ENCODE measurements at regions not wholly inside any gene's neighbourhood (a gene's known extent, or its start where the extent isn't known, plus 50 kb on each side); places are given as distances from the start of the nearest gene placed in this dataset.

DNA sequence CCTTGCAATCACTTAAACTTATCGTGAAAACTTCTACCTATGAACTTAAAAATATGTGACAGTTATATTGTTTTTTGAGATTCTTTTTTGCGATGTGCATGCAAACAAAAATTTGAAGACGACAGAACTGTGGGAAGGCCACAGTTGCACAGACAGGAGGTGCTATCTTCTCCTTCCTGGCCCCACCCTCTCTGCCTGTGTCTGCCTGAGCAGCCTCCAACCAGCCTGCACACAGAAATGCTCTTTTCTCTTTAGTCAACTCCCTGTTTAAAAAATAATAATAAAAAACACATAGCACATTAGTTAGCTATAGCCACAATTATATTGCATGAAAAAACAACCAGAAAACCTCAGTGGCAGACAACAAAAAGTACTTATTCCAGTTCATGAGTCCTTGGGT, 212.2 kb downstream of the ZNF621 start:
- Histone ChIP-seq H2AFZ (no peak overlapping the region), H3K4me2 (ENCODE audit: unreplicated experiment) (no peak overlapping the region), H3K27ac (no peak overlapping the region), H3K27me3 (replicated peaks; ENCODE audit: insufficient read depth) (no peaks in the 10 kb centered on the region), H4K20me1 (ENCODE audit: insufficient read depth) (no peaks in the 10 kb centered on the region), H3K36me3 (ENCODE audit: low read depth) (no peaks in the 10 kb centered on the region), H3K79me2 (ENCODE audit: insufficient read depth) (no peaks in the 10 kb centered on the region), H3K9me3 (ENCODE audit: low read depth) (no peaks in the 10 kb centered on the region), H3K9me2 (ENCODE audit: insufficient read depth) (no peaks in the 10 kb centered on the region), H3K4me1 (ENCODE audit: insufficient read depth) (no peaks in the 10 kb centered on the region), H3K9ac (no peak overlapping the region), H3F3A (ENCODE audit: insufficient read depth) (no peaks in the 10 kb centered on the region), H3K4me3 (no peak overlapping the region)
- WGBS, 2 experiments (ENCODE audit: low coverage in 1 of 2, low lambda C conversion rate in 2 of 2, missing lambda C conversion rate in 2 of 2), result 33 to 51% methylated on average over 3 of the region's 3 CpGs
- in situ Hi-C loops (cut with MboI), result no loop called here
- no peak for DNase-seq
- no peak for TF ChIP-seq EZH2 (IDR thresholded peaks at IDR 0.05; ENCODE audit: insufficient read depth, poor library complexity, severe bottlenecking)
- TF ChIP-seq EZH2phosphoT487 (IDR thresholded peaks at IDR 0.05; ENCODE audit: insufficient read depth, low read depth), result no peak

DNA sequence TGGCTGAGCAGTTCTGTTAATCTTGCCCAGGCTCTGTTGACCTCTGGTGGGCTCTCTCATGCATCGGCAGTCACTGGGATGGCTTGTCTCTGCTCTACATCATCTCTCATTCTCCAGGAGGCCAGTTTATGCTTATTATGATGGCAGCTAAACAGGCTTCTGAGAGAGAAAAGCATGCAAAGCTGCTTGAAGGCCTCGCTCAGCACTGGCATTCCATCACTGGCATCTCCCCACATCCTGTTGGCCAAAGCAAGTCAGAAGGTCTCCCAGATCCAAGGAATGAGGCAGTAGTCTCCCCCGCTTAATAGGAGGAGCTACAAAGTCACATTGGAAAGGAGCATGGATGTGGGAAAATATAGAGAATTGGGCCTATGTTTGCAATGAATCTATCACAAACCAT, 212.6 kb downstream of the ZNF621 start:
- 63 to 65% methylated on average over 3 of the region's 3 CpGs for WGBS, 2 experiments (ENCODE audit: low coverage in 1 of 2, low lambda C conversion rate in 2 of 2, missing lambda C conversion rate in 2 of 2)

DNA sequence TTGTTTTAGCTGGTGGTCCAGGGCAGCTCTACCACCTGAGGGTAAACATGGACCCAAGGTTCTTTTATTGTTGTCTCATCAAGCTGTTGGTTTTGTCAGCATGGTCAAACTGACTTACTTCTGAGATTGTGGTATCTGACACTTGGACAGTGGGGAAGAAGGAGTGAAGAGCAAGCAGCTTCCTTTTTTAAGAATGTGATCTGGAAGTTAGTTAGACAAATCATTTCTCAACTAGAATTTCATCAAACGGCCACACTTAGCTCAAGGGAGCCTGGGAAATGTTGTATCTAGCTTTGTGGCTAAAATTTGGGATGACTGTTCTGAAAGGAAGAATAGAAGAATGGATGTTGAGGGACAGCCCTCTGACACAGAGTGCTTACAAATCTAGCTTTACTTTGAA, 215.2 kb downstream of the ZNF621 start:
- TF ChIP-seq EZH2phosphoT487 (IDR thresholded peaks at IDR 0.05; ENCODE audit: insufficient read depth, low read depth) (no peak), EZH2 (IDR thresholded peaks at IDR 0.05; ENCODE audit: insufficient read depth, poor library complexity, severe bottlenecking) (no peak)
- Histone ChIP-seq H3K9me3 (ENCODE audit: low read depth) (no peaks in the 10 kb centered on the region), H3K9ac (no peak overlapping the region), H3K4me1 (ENCODE audit: insufficient read depth) (no peaks in the 10 kb centered on the region), H3K4me2 (ENCODE audit: unreplicated experiment) (no peak overlapping the region), H3K9me2 (ENCODE audit: insufficient read depth) (no peaks in the 10 kb centered on the region), H3K27me3 (replicated peaks; ENCODE audit: insufficient read depth) (no peaks in the 10 kb centered on the region), H3K27ac (no peak overlapping the region), H3K4me3 (no peak overlapping the region), H3F3A (ENCODE audit: insufficient read depth) (no peaks in the 10 kb centered on the region), H4K20me1 (ENCODE audit: insufficient read depth) (no peaks in the 10 kb centered on the region), H2AFZ (no peak overlapping the region), H3K36me3 (ENCODE audit: low read depth) (no peaks in the 10 kb centered on the region), H3K79me2 (ENCODE audit: insufficient read depth) (no peaks in the 10 kb centered on the region)
- in situ Hi-C loops (cut with MboI), result no loop called here
- WGBS, 2 experiments (ENCODE audit: low coverage in 1 of 2, low lambda C conversion rate in 2 of 2, missing lambda C conversion rate in 2 of 2), result 4 to 19% methylated on average over 1 of the region's 1 CpG
- no peak for DNase-seq

More for the DNA sequence above, 212.6 kb downstream of the ZNF621 start:
- H3K9ac ChIP-seq, result no peak overlapping the region
- DNase-seq, result no peak
- no peaks in the 10 kb centered on the region for H3K9me3 ChIP-seq (ENCODE audit: low read depth)
- no peak overlapping the region for H3K27ac ChIP-seq
- in situ Hi-C loops (cut with MboI), result no loop called here
- no peak overlapping the region for H2AFZ ChIP-seq
- H3K27me3 ChIP-seq (replicated peaks; ENCODE audit: insufficient read depth), result no peaks in the 10 kb centered on the region
- TF ChIP-seq EZH2phosphoT487 (IDR thresholded peaks at IDR 0.05; ENCODE audit: insufficient read depth, low read depth) (no peak), EZH2 (IDR thresholded peaks at IDR 0.05; ENCODE audit: insufficient read depth, poor library complexity, severe bottlenecking) (no peak)
- no peaks in the 10 kb centered on the region for H3K9me2 ChIP-seq (ENCODE audit: insufficient read depth)
- H4K20me1 ChIP-seq (ENCODE audit: insufficient read depth), result no peaks in the 10 kb centered on the region
- H3K36me3 ChIP-seq (ENCODE audit: low read depth), result no peaks in the 10 kb centered on the region
- H3K4me1 ChIP-seq (ENCODE audit: insufficient read depth), result no peaks in the 10 kb centered on the region
- H3K4me2 ChIP-seq (ENCODE audit: unreplicated experiment), result no peak overlapping the region
- no peak overlapping the region for H3K4me3 ChIP-seq
- H3F3A ChIP-seq (ENCODE audit: insufficient read depth), result no peaks in the 10 kb centered on the region
- no peaks in the 10 kb centered on the region for H3K79me2 ChIP-seq (ENCODE audit: insufficient read depth)

DNA sequence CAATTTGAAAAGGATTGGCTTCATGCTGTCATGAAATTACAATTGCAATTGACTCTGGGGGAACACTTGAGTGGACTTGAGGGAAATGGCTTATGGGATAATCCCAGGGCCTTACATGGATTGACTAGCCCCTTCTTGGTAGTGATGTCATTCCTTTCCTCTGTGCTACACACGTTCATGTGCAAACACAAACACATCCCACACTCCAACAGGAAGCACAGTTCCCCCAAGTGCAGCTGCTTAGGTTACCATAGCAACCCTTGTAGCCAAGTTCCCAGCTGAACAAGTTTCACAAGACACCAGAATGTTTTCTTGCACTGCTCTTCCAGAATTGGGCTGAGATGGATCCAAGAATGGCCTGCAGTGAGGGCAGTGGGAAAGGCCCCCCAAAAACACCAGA, 217.0 kb downstream of the ZNF621 start:
- H4K20me1 ChIP-seq (ENCODE audit: insufficient read depth), result no peaks in the 10 kb centered on the region
- no peaks in the 10 kb centered on the region for H3F3A ChIP-seq (ENCODE audit: insufficient read depth)
- in situ Hi-C loops (cut with MboI), result no loop called here
- 0% methylated on average over 1 of the region's 1 CpG for WGBS, 2 experiments (ENCODE audit: low coverage in 1 of 2, low lambda C conversion rate in 2 of 2, missing lambda C conversion rate in 2 of 2)
- no peaks in the 10 kb centered on the region for H3K4me1 ChIP-seq (ENCODE audit: insufficient read depth)
- H3K9ac ChIP-seq, result no peak overlapping the region
- H3K9me3 ChIP-seq (ENCODE audit: low read depth), result no peaks in the 10 kb centered on the region
- no peak for DNase-seq
- no peaks in the 10 kb centered on the region for H3K9me2 ChIP-seq (ENCODE audit: insufficient read depth)
- no peak overlapping the region for H3K4me2 ChIP-seq (ENCODE audit: unreplicated experiment)
- no peak overlapping the region for H3K27ac ChIP-seq
- H3K27me3 ChIP-seq (replicated peaks; ENCODE audit: insufficient read depth), result no peaks in the 10 kb centered on the region
- H3K36me3 ChIP-seq (ENCODE audit: low read depth), result no peaks in the 10 kb centered on the region
- H2AFZ ChIP-seq, result no peak overlapping the region
- TF ChIP-seq EZH2 (IDR thresholded peaks at IDR 0.05; ENCODE audit: insufficient read depth, poor library complexity, severe bottlenecking), result no peak
- TF ChIP-seq EZH2phosphoT487 (IDR thresholded peaks at IDR 0.05; ENCODE audit: insufficient read depth, low read depth), result no peak
- H3K79me2 ChIP-seq (ENCODE audit: insufficient read depth), result no peaks in the 10 kb centered on the region
- H3K4me3 ChIP-seq, result no peak overlapping the region
